ENCODE measurements at regions not wholly inside any gene's neighbourhood (a gene's known extent, or its start where the extent isn't known, plus 50 kb on each side); places are given as distances from the start of the nearest gene placed in this dataset.

DNA sequence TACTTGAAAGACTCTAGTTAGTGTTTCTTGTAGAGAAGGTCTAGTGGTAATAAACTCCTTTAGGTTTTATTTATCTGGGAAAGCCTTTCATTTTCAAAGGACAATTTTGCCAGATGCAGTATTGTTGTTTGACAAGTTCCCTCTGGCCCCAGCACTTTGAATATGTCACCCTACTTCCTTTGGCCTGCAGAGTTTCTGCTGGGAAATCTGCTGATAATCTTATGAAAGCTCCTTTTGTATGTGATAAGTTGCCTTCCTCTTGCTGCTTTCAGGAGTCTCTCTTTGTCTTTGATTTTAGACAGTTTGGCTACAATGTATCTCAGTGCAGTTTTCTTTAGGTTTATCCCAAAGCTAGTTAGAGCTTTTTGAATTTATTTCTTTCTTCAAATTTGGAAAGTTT, 106.2 kb upstream of the L3MBTL4 start:
- no peak for FAIRE-seq
- POLR2A ChIA-PET (ENCODE audit: partially characterized antibody) = no interaction called here
- no peaks in the 10 kb centered on the region for H3K4me1 ChIP-seq (replicated peaks in 1 of 4; ENCODE audit: control insufficient read depth in 3 of 4, insufficient read depth in 4 of 4, low read length in 3 of 4)

More for the DNA sequence above, 106.2 kb upstream of the L3MBTL4 start:
- no peak overlapping the region for H2AFZ ChIP-seq (ENCODE audit: low read length)
- H4K5ac ChIP-seq (ENCODE audit: insufficient read length, low read depth, low read length) = no peak overlapping the region
- no peaks in the 10 kb centered on the region for H3K36me3 ChIP-seq (ENCODE audit: control insufficient read depth in 2 of 4, insufficient read depth in 4 of 4, low read length in 3 of 4)
- no peak overlapping the region for H3K4me3 ChIP-seq (ENCODE audit: extremely low read depth in 1 of 4, insufficient read depth in 2 of 4, low read depth in 3 of 4, low read length in 4 of 4)
- H3K4me2 ChIP-seq (ENCODE audit: insufficient read depth in 1 of 2, low read depth in 2 of 2, low read length in 2 of 2) = no peak overlapping the region
- no peak overlapping the region for H3K27ac ChIP-seq (ENCODE audit: low read depth, low read length)
- no peak overlapping the region for H3K9ac ChIP-seq (replicated peaks in 1 of 4; ENCODE audit: extremely low read depth in 1 of 4, low read depth in 3 of 4, low read length in 3 of 4)
- TF ChIP-seq CBX5 (IDR thresholded peaks at IDR 0.05; ENCODE audit: low read depth, low read length) (no peak), RNF2 (IDR thresholded peaks at IDR 0.05; ENCODE audit: borderline replicate concordance, low read depth, low read length, missing control alignments, poor library complexity, severe bottlenecking) (no peak), YY1 (IDR thresholded peaks at IDR 0.05; ENCODE audit: low read depth, low read length) (no peak), EGR1 (IDR thresholded peaks at IDR 0.05; ENCODE audit: borderline replicate concordance, low read depth, low read length) (no peak), ZNF274 (IDR thresholded peaks at IDR 0.05; ENCODE audit: borderline replicate concordance, extremely low read depth, low read length) (no peak)
- TF ChIP-seq, protein P1, sequence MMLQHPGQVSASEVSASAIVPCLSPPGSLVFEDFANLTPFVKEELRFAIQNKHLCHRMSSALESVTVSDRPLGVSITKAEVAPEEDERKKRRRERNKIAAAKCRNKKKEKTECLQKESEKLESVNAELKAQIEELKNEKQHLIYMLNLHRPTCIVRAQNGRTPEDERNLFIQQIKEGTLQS (IDR thresholded peaks at IDR 0.05; ENCODE audit: insufficient read depth, low read depth, low read length) = no peak
- H3K18ac ChIP-seq (ENCODE audit: extremely low read depth, low read length) = no peak overlapping the region
- H3K79me2 ChIP-seq (ENCODE audit: control insufficient read depth in 1 of 2, insufficient read depth in 2 of 2, low read length in 2 of 2) = no peaks in the 10 kb centered on the region
- DNase-seq (ENCODE audit: low read depth in 1 of 2, low spot score in 2 of 2) = no peak
- no peak overlapping the region for H3K23ac ChIP-seq (ENCODE audit: insufficient read length)
- H2BK15ac ChIP-seq (ENCODE audit: low read length) = no peak overlapping the region
- H2BK5ac ChIP-seq (ENCODE audit: low read depth, low read length) = no peak overlapping the region
- H2BK20ac ChIP-seq (ENCODE audit: low read length) = no peak overlapping the region
- no peak overlapping the region for H3K14ac ChIP-seq (ENCODE audit: insufficient read length)
- no peak overlapping the region for H4K8ac ChIP-seq (ENCODE audit: extremely low read depth, insufficient read depth, low read length)
- CTCF ChIA-PET (ENCODE audit: partially characterized antibody) = interaction anchor here (0.6 to 2.8 kb wide), 16 partner anchors 10 to 371 kb away, joined by 3 to 19 read pairs (median 5); no protein-coding TSS in a partner anchor
- no peaks in the 10 kb centered on the region for H3K79me1 ChIP-seq (ENCODE audit: low read depth, low read length)
- H3K56ac ChIP-seq (replicated peaks; ENCODE audit: insufficient read length, low read depth, low read length) = no peak overlapping the region
- H2AK5ac ChIP-seq (ENCODE audit: low read depth, low read length) = no peak overlapping the region
- no peak overlapping the region for H4K91ac ChIP-seq (replicated peaks; ENCODE audit: insufficient read length, low read length)
- no peaks in the 10 kb centered on the region for H3K9me3 ChIP-seq (ENCODE audit: insufficient read depth in 2 of 2, low read depth in 1 of 2, low read length in 1 of 2)
- H3K4ac ChIP-seq (replicated peaks; ENCODE audit: insufficient read length, low read depth, low read length) = no peak overlapping the region
- no peaks in the 10 kb centered on the region for H3K23me2 ChIP-seq (ENCODE audit: low read depth, low read length)
- no peak overlapping the region for H2BK120ac ChIP-seq (replicated peaks; ENCODE audit: low read depth, low read length)
- no peak overlapping the region for H2BK12ac ChIP-seq (ENCODE audit: low read depth, low read length)
- H4K20me1 ChIP-seq (replicated peaks in 1 of 2; ENCODE audit: control insufficient read depth in 1 of 2, insufficient read depth in 2 of 2, low read length in 2 of 2) = no peaks in the 10 kb centered on the region
- no peaks in the 10 kb centered on the region for H3K27me3 ChIP-seq (replicated peaks in 1 of 4; ENCODE audit: control insufficient read depth in 3 of 4, extremely low read depth in 1 of 4, insufficient read depth in 3 of 4, low read length in 3 of 4)
